ENCODE measurements at regions not wholly inside any gene's neighbourhood (a gene's known extent, or its start where the extent isn't known, plus 50 kb on each side); places are given as distances from the start of the nearest gene placed in this dataset.
"Not testable (repeated sequence)": the region's sequence is repeated elsewhere in the genome, so short reads cannot be mapped to it uniquely, and the experiment has no call there.

DNA sequence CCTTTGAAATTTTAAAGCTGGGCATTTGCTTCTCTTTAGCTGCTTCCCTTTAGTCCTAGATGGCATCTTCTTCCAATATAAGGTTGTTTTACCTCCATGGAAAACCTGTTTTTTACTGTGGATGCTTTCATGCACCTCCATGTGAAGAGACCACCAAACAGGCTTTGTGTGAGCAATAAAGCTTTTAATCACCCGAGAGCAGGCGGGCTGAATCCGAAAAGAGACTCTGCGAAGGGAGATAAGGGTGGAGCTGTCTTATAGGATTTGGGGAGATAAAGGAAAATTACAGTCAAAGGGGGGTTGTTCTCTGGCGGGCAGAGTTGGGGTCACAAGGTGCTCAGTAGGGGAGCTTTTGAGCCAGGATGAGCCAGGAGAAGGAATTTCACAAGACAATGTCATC, 1049.8 kb downstream of the PLOD2 start:
- DNase-seq = not testable (repeated sequence)

DNA sequence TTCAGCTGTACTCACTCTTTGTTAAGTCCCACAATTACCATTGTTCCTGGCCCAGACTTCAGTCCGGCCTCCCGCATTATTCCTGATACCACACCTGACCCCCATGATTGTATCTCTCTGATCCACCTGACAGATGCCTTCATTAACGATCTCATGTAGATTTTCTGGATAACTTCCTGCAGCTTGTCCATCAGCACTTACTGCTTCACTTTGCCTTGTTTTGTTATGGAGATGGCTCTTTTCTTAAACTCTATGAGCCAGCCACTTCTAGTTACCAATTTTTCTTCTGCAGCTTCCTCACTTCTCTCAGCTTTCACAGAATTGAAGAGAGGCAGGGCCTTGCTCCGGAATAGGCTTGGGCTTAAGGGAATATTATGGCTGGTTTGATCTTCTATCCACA, 1044.2 kb downstream of the PLOD2 start:
- no peak for DNase-seq

DNA sequence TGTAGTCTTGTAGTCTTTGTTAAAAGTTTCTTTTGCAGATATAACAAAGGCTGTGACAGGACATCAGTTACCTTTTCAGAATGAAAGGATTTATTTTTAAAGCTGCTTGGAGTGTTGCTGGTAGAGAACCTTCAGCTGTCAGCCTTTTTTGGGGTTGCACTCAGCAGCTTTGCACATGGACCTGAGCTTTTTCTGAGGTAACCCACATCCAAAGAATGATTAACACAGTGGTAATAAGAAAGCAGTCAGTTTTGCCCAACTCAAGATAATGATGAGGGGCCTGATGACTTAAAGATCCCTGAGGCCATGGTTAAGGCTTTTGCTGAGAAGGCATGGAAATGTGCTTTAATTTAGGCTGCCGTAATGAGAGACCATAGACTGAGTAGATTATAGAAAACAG, 1042.7 kb downstream of the PLOD2 start:
- DNase-seq = no peak

GRCh38 chr3:145124900-145125678, 1035.9 kb downstream of the PLOD2 start:
- DNase-seq = no peak

GRCh38 chr3:145133281-145133680, 1027.7 kb downstream of the PLOD2 start:
- no peak for DNase-seq

- DNase-seq = no peak
Observed at GRCh38 chr3:145134738-145135137, 1026.2 kb downstream of the PLOD2 start.

DNA sequence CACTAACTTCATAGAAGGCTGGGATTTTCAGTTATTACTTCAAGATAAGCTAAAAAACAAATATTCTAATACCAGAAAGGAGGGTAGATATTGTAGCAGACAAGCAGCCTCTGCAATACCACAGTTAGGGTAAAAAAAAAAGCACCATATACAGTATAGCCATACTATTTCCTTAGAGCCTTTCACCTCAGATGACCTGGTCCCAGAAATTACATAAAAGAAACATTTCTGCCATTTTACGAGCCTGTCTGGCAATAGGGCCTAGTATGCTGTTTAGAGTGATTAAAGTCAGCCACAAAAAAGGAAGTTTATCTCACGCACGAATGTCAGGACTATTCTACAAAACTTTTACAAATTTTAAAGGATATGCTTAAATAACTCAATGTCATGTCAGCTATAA, 1016.6 kb downstream of the PLOD2 start:
- DNase-seq = no peak

GRCh38 chr3:145145461-145145860, 1015.5 kb downstream of the PLOD2 start:
- peak; percentile 69 for DNase-seq

GRCh38 chr3:145159640-145160039, 1001.3 kb downstream of the PLOD2 start:
- no peak for DNase-seq

- no peak for DNase-seq
Observed at GRCh38 chr3:145170121-145170520, 990.9 kb downstream of the PLOD2 start.

DNA sequence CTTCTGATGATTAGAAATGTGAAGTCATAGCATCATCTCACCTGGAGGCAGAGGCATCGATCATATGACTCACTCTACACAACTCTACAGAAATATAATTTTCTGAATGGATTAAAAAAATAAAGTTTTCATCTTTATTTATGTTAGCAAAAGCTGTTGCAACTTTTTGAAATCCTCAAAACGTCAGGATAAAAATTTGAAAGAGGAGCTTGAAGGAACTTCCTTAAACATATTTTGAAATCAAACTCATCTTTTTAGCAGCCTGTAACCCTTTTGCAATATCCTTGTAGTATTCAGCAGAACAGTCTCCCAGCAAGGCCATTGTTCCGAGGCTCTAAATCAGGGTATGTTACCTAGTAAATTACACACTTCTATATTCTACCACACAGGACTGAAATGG, 985.4 kb downstream of the PLOD2 start:
- no peak for DNase-seq

GRCh38 chr3:145176907-145177306, 984.1 kb downstream of the PLOD2 start:
- no peak for DNase-seq

GRCh38 chr3:145177828-145178227, 983.2 kb downstream of the PLOD2 start:
- no peak for DNase-seq

DNA sequence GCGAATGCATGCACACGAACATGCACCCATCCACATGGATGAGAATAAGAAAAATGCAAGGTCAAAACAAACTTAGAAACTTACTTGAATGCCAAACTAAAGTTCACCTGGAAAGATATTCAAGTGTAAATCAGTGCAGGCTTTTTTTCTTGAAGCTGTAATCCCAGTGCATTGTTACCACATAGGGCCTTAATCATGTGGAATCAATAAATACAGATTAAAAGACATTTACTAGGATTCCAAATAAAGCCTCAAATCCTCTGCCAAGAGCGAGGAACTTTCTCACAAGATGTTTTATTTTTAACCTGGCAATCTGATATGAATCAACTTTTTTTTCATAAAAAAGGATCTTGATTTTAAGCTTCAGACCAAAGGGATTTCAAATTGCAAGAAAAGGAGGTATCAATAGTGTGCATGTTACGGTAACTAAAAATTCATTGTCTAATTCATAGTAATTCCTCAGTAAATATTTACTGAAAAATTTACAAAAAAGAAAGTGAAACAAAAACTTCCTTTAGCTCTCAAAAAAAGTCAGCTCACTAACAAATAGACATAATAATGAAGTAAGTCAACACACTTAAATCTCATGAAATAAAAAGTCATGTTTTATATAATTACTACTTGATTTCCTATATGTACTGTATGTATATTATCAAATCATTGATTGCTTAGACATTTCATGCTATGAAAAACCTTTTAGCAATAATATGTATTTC, 978.6 kb downstream of the PLOD2 start:
- DNase-seq = no peak

- DNase-seq = no peak
Observed at GRCh38 chr3:145183261-145183660, 977.7 kb downstream of the PLOD2 start.

- DNase-seq = no peak
Observed at GRCh38 chr3:145188079-145188770, 972.8 kb downstream of the PLOD2 start.

GRCh38 chr3:145190138-145190537, 970.8 kb downstream of the PLOD2 start:
- DNase-seq = no peak

DNA sequence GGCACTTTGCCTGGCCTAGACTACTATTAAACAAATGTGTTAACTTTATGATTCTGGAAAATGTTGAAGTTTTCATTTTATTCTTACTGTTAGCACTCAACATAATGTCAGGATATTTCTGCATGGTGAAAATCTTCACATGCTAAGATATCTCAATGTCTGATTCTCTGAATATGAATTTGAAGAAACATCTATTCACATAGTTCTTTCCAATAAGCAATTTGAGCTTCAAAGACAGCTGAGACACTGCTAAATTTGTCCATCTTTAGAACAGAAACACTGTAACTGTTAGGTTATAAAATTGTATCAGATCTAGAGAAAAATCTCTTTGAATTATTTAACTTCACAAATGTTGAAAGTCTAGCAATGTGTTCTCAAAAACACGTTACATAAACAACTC, 970.2 kb downstream of the PLOD2 start:
- DNase-seq = no peak

GRCh38 chr3:145191543-145191942, 969.4 kb downstream of the PLOD2 start:
- no peak for DNase-seq

DNA sequence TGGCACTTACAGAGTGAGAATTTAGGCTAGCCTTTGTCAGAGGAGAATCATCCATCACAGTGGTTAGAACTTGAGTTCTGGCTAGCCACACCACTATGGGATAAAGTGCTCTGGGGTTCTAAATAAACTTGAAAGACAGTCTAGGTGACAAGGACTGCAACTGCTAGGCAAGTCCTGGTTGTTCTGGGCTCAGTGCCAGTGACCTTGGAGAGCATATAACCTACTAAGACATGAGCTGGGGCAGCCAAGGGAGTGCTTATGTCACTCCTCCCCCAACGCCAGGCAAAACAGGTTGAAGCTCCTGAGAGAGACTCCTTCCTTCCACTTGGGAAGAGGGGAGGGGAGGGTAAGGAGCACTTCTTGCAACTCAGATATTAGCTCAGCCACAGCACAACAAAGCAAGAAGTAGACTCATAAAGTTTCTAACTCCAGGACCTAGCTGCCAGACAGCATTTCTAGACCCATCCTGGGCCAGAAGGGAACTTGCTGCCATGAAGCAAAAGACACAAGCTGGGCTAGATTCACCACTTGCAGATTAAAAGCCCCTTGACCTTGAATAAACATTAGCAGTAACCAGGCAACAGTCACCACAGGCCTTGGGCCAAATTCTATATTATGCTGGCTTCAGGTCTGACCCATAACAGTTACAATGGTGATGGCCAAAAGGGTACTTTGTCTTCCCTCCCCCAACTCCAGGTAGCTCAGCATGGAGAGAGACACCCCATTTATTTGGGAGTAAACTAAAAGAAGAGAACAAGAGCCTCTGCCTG, 963.7 kb downstream of the PLOD2 start:
- no peak for DNase-seq

DNA sequence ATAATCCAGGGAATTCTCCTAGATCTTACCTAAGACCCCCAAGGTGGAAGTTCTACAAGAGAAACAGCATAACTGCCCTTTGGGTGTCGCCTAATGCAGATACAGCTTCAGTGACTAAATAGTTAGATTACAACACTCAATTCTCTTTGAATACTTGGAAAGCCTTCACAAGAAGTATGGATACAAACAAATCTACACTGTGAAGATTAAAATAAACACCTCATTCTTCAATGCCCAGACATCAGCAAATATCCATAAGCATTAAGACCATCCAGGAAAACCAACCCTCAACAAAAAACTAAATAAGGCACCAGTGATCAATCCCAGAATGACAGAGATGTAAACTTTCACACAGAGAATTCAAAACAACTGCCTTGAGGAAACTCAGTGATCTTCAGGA, 963.2 kb downstream of the PLOD2 start:
- DNase-seq = no peak

DNA sequence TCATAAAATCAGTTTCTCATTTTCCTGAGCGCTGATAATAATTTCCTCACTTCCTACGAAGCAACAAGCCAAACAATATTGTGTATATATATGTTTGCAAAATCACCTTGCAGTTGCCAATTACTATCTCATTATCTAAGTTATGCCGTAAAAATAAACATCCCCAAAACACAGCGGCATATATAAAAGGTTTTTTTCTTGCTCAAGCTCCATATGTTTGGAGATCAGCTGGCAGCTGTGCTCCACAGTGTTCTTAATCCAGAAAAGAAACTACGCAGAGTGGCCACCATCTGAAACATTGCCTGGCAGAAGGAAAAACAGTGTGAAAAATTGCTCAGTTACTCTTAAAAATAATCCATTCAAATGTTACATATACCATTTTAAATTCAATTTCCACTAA, 951.4 kb downstream of the PLOD2 start:
- no peak for DNase-seq
